GM12878 (cell line): ENCODE measurements at regions not wholly inside any gene's neighbourhood (a gene's known extent, or its start where the extent isn't known, plus 50 kb on each side); places are given as distances from the start of the nearest gene placed in this dataset.

Source experiments
- ATAC-seq: fragments of 200-7000 bp; cut with Tn5 transposase; 3 replicates; pipeline ENCODE4 v1.9.1; 2020; ENCODE audit warnings: mild to moderate bottlenecking, moderate library complexity
- BruUV-seq: library from RNA; stranded (reverse); fragments of 400-500 nt; replicated peaks from 2 replicates; lab custom pipeline; 2021; lab: Mats Ljungman, UMichigan
- CTCF ChIA-PET: fragments of 300-600 bp; sonication (Branson Sonifier 250); formaldehyde crosslinking; extraction: SDS; loops from one replicate; lab custom pipeline; 2021; ENCODE audit warnings: inconsistent platforms; lab: Yijun Ruan, JAX
- POLR2A ChIA-PET: fragments of 350-600 bp; formaldehyde crosslinking; extraction: SDS; loops from one replicate; lab custom pipeline; 2021; ENCODE audit warnings: inconsistent platforms; lab: Charles Lee
- RAD21 ChIA-PET: fragments of 300-600 bp; sonication (Branson Sonifier 250); formaldehyde crosslinking; loops from one replicate; lab custom pipeline; 2023; ENCODE audit warnings: antibody characterized with exemption; ENCODE audit not compliant: unreplicated experiment; lab: Charles Lee
- SMC1A ChIA-PET: fragments of 300-600 bp; sonication (Branson Sonifier 250); formaldehyde crosslinking; loops from one replicate; lab custom pipeline; 2023; ENCODE audit not compliant: unreplicated experiment, uncharacterized antibody; lab: Charles Lee
- DNase-seq: peaks from one replicate; pipeline ENCODE4 v3.0.0-alpha.2; 2011; ENCODE audit warnings: low read depth, low spot score
- FAIRE-seq: peaks from 3 replicates; lab custom pipeline; 2011; peaks lifted over from hg19 to GRCh38; lab: Jason Lieb, UNC
- H2AFZ ChIP-seq: 2 replicates; pipeline ENCODE4 v1.6.0; 2011; ENCODE audit warnings: low read depth, low read length, control low read depth; ENCODE audit not compliant: control insufficient read depth
- H3K27ac ChIP-seq: 2 replicates; pipeline ENCODE4 v1.5.1; 2011; ENCODE audit warnings: control low read depth; ENCODE audit not compliant: control insufficient read depth, insufficient read depth
- H3K27me3 ChIP-seq, 2 experiments: replicated peaks in 1 of 2; 2 replicates each; pipeline versions ENCODE4 v1.6.0 to v1.6.1; 2011; ENCODE audit warnings: low read length in 1 of 2; ENCODE audit not compliant: control insufficient read depth in 2 of 2, insufficient read depth in 2 of 2
- H3K36me3 ChIP-seq, 2 experiments: 2 replicates each; pipeline ENCODE4 v1.5.1; 2011; ENCODE audit warnings: low read length in 1 of 2; ENCODE audit not compliant: control insufficient read depth in 2 of 2, insufficient read depth in 2 of 2
- H3K4me1 ChIP-seq: 2 replicates; pipeline ENCODE4 v1.6.1; 2011; ENCODE audit warnings: mild to moderate bottlenecking, low read length, moderate library complexity, mixed read lengths; ENCODE audit not compliant: control insufficient read depth, insufficient read depth
- H3K4me2 ChIP-seq: 2 replicates; pipeline ENCODE4 v1.6.0; 2011; ENCODE audit warnings: control low read depth; ENCODE audit not compliant: control insufficient read depth, insufficient read depth
- H3K4me3 ChIP-seq: fragments of 200-600 bp; sonication (generic); 2 replicates; pipeline ENCODE4 v1.5.1; 2016
- H3K79me2 ChIP-seq: 2 replicates; pipeline ENCODE4 v1.6.0; 2011; ENCODE audit warnings: low read length; ENCODE audit not compliant: control insufficient read depth, insufficient read depth
- H3K9ac ChIP-seq: 2 replicates; pipeline ENCODE4 v1.8.0; 2011; ENCODE audit warnings: low read length, control low read depth, mixed read lengths; ENCODE audit not compliant: control insufficient read depth, insufficient read depth
- H3K9me3 ChIP-seq: replicated peaks from 3 replicates; pipeline ENCODE4 v1.5.1; 2011; ENCODE audit warnings: mild to moderate bottlenecking, low read length; ENCODE audit not compliant: control insufficient read depth, insufficient read depth
- H4K20me1 ChIP-seq: 2 replicates; pipeline ENCODE4 v1.6.0; 2011; ENCODE audit not compliant: control insufficient read depth, insufficient read depth
- BMI1 ChIP-seq: fragments of 450-650 bp; IDR thresholded peaks from 2 replicates; pipeline ENCODE4 v1.6.1; 2016; ENCODE audit warnings: mild to moderate bottlenecking, moderate library complexity, borderline replicate concordance
- EED ChIP-seq: sonication (generic); IDR thresholded peaks from 2 replicates; pipeline ENCODE4 v1.6.1; 2016; ENCODE audit warnings: antibody characterized with exemption, low read depth
- FOS ChIP-seq: IDR thresholded peaks from 3 replicates; pipeline ENCODE4 v1.6.1; 2011; ENCODE audit warnings: borderline replicate concordance; ENCODE audit not compliant: insufficient read length; ENCODE audit errors: extremely low read depth
- JUNB ChIP-seq: IDR thresholded peaks from 2 replicates; pipeline ENCODE4 v1.6.1; 2016; ENCODE audit warnings: antibody characterized with exemption, mild to moderate bottlenecking
- NFYB ChIP-seq: IDR thresholded peaks from 2 replicates; pipeline ENCODE4 v1.6.1; 2011; ENCODE audit warnings: low read depth, mild to moderate bottlenecking, low read length, improper control_type of control experiment, moderate library complexity; ENCODE audit not compliant: insufficient read depth
- WGBS: methylation state at CpG from one replicate; pipeline ENCODE4 v1.1.6; 2016; ENCODE audit warnings: low lambda C conversion rate; ENCODE audit not compliant: insufficient replicate concordance, insufficient coverage; ENCODE audit errors: missing lambda C conversion rate; 5-methylcytosine and 5-hydroxymethylcytosine counted together
- in situ Hi-C: fragments of 300-500 bp; cut with MboI; formaldehyde crosslinking; loops from 9 replicates; pipeline ENCODE4 v1.14.3; 2018; ENCODE audit warnings: mixed read lengths
- intact Hi-C: fragments of 100-400 bp; cut with micrococcal nuclease; formaldehyde crosslinking; loops from one replicate; pipeline ENCODE4 v1.14.2; 2022; ENCODE audit not compliant: unreplicated experiment
- TF ChIP-seq, protein P1 (sequence below): IDR thresholded peaks from 2 replicates; pipeline ENCODE4 v1.6.1; 2011; ENCODE audit warnings: low read depth, low read length, improper control_type of control experiment, borderline replicate concordance
- TF ChIP-seq, protein P2 (sequence below): fragments of 450-650 bp; IDR thresholded peaks from 2 replicates; pipeline ENCODE4 v1.6.1; 2017; ENCODE audit warnings: mild to moderate bottlenecking, moderate library complexity
- TF ChIP-seq, protein P3 (sequence below): fragments of 450-650 bp; formaldehyde crosslinking; IDR thresholded peaks from 2 replicates; pipeline ENCODE4 v1.5.0; 2022; ENCODE audit warnings: mild to moderate bottlenecking, missing genetic modification characterization

DNA sequence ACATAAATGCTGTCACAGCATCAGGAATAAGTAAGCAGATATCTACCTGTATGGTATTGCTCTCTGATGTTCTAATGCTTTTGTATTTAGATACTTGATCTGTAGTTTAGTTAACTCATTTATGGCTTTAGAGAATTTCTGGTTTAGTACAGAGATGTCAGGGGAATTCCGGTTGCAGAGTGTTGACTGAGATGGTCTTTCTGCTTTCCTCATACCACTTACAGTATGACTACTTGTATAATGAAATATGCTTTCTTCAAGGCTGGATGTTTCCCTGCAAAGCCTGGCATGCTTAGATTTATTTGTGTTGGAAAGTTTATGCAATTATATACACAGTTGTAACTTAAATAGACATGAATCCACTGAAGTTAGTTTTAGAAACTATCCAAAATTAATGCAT, 278.4 kb downstream of the CDH26 start:
- BruUV-seq, result no TSS peak
- ChIA-PET SMC1A (no interaction called here), RAD21 (interaction anchor here (0.5 kb wide), 1 partner anchor 30 kb away, joined by 3 read pairs; no protein-coding TSS in a partner anchor), POLR2A (no interaction called here), CTCF (interaction anchor here (1.2 to 1.6 kb wide), 2 partner anchors 26 to 29 kb away, joined by 3 to 4 read pairs; no protein-coding TSS in a partner anchor)
- TF ChIP-seq JUNB (peak; percentile 14; the same call in 1 of the 2 replicates), EED (no peak), NFYB (no peak), BMI1 (no peak), FOS (no peak)
- TF ChIP-seq, protein P1, sequence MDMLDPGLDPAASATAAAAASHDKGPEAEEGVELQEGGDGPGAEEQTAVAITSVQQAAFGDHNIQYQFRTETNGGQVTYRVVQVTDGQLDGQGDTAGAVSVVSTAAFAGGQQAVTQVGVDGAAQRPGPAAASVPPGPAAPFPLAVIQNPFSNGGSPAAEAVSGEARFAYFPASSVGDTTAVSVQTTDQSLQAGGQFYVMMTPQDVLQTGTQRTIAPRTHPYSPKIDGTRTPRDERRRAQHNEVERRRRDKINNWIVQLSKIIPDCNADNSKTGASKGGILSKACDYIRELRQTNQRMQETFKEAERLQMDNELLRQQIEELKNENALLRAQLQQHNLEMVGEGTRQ, result no peak
- TF ChIP-seq, protein P2, sequence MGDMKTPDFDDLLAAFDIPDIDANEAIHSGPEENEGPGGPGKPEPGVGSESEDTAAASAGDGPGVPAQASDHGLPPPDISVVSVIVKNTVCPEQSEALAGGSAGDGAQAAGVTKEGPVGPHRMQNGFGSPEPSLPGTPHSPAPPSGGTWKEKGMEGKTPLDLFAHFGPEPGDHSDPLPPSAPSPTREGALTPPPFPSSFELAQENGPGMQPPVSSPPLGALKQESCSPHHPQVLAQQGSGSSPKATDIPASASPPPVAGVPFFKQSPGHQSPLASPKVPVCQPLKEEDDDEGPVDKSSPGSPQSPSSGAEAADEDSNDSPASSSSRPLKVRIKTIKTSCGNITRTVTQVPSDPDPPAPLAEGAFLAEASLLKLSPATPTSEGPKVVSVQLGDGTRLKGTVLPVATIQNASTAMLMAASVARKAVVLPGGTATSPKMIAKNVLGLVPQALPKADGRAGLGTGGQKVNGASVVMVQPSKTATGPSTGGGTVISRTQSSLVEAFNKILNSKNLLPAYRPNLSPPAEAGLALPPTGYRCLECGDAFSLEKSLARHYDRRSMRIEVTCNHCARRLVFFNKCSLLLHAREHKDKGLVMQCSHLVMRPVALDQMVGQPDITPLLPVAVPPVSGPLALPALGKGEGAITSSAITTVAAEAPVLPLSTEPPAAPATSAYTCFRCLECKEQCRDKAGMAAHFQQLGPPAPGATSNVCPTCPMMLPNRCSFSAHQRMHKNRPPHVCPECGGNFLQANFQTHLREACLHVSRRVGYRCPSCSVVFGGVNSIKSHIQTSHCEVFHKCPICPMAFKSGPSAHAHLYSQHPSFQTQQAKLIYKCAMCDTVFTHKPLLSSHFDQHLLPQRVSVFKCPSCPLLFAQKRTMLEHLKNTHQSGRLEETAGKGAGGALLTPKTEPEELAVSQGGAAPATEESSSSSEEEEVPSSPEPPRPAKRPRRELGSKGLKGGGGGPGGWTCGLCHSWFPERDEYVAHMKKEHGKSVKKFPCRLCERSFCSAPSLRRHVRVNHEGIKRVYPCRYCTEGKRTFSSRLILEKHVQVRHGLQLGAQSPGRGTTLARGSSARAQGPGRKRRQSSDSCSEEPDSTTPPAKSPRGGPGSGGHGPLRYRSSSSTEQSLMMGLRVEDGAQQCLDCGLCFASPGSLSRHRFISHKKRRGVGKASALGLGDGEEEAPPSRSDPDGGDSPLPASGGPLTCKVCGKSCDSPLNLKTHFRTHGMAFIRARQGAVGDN, result no peak
- TF ChIP-seq, protein P3, sequence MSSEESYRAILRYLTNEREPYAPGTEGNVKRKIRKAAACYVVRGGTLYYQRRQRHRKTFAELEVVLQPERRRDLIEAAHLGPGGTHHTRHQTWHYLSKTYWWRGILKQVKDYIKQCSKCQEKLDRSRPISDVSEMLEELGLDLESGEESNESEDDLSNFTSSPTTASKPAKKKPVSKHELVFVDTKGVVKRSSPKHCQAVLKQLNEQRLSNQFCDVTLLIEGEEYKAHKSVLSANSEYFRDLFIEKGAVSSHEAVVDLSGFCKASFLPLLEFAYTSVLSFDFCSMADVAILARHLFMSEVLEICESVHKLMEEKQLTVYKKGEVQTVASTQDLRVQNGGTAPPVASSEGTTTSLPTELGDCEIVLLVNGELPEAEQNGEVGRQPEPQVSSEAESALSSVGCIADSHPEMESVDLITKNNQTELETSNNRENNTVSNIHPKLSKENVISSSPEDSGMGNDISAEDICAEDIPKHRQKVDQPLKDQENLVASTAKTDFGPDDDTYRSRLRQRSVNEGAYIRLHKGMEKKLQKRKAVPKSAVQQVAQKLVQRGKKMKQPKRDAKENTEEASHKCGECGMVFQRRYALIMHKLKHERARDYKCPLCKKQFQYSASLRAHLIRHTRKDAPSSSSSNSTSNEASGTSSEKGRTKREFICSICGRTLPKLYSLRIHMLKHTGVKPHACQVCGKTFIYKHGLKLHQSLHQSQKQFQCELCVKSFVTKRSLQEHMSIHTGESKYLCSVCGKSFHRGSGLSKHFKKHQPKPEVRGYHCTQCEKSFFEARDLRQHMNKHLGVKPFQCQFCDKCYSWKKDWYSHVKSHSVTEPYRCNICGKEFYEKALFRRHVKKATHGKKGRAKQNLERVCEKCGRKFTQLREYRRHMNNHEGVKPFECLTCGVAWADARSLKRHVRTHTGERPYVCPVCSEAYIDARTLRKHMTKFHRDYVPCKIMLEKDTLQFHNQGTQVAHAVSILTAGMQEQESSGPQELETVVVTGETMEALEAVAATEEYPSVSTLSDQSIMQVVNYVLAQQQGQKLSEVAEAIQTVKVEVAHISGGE, result no peak
- ATAC-seq, result no peak
- no peak overlapping the region for H3K9ac ChIP-seq
- H3K79me2 ChIP-seq, result no peaks in the 10 kb centered on the region
- H3K36me3 ChIP-seq, result no peaks in the 10 kb centered on the region; a peak in 1 of 4 replicates
- no peak overlapping the region for H3K4me2 ChIP-seq
- H3K4me3 ChIP-seq, result no peak overlapping the region
- H4K20me1 ChIP-seq, result no peaks in the 10 kb centered on the region
- H3K9me3 ChIP-seq, result no peaks in the 10 kb centered on the region
- DNase-seq, result no peak
- no peak overlapping the region for H3K27ac ChIP-seq
- H3K4me1 ChIP-seq, result no peaks in the 10 kb centered on the region
- intact Hi-C loops, result no loop called here
- no peak for FAIRE-seq
- no peak overlapping the region for H2AFZ ChIP-seq
- H3K27me3 ChIP-seq, result no peaks in the 10 kb centered on the region
- in situ Hi-C loops, result no loop called here
- 0% methylated on average over 1 of the region's 1 CpG for WGBS
